HepG2 (cell line): ENCODE measurements at regions not wholly inside any gene's neighbourhood (a gene's known extent, or its start where the extent isn't known, plus 50 kb on each side); places are given as distances from the start of the nearest gene placed in this dataset.

Source experiments
- AHR ChIP-seq: IDR thresholded peaks from 2 replicates; pipeline ENCODE4 v1.6.1; 2018; ENCODE audit warnings: missing genetic modification reagents, missing compliant biosample characterization
- ARNTL ChIP-seq: sonication (generic); formaldehyde crosslinking; IDR thresholded peaks from 2 replicates; pipeline ENCODE4 v1.4.0; 2020; ENCODE audit warnings: mild to moderate bottlenecking, missing genetic modification reagents
- ATF7-NPFF ChIP-seq: sonication (generic); formaldehyde crosslinking; IDR thresholded peaks from 2 replicates; pipeline ENCODE4 v1.8.1; 2023; ENCODE audit warnings: mild to moderate bottlenecking, low read depth, missing genetic modification reagents, moderate library complexity
- CEBPB ChIP-seq: IDR thresholded peaks from 2 replicates; pipeline ENCODE4 v1.6.1; 2011; ENCODE audit warnings: low read depth, low read length, improper control_type of control experiment, borderline replicate concordance
- CEBPG ChIP-seq: IDR thresholded peaks from 2 replicates; pipeline ENCODE4 v1.6.1; 2016
- DNMT1 ChIP-seq: sonication (generic); formaldehyde crosslinking; IDR thresholded peaks from 2 replicates; pipeline ENCODE4 v1.5.1; 2020; ENCODE audit warnings: mild to moderate bottlenecking, missing genetic modification reagents
- EZH2 ChIP-seq: conservative IDR thresholded peaks from 2 replicates; pipeline ENCODE4 v1.6.1; 2012; ENCODE audit warnings: mild to moderate bottlenecking, low read depth, low read length, moderate library complexity
- GATAD2A ChIP-seq: IDR thresholded peaks from 2 replicates; pipeline ENCODE4 v1.6.1; 2016
- GTF2F1 ChIP-seq: fragments of 150-350 bp; IDR thresholded peaks from 2 replicates; pipeline ENCODE4 v1.6.1; 2014; ENCODE audit warnings: low read length
- NFKB2 ChIP-seq: sonication (generic); formaldehyde crosslinking; IDR thresholded peaks from 2 replicates; pipeline ENCODE4 v1.4.0; 2020; ENCODE audit warnings: missing genetic modification reagents, borderline replicate concordance
- NR2F6 ChIP-seq, 2 experiments: IDR thresholded peaks; 2 replicates each; pipeline ENCODE4 v1.6.1; 2016; ENCODE audit warnings: antibody characterized with exemption in 1 of 2, mild to moderate bottlenecking in 1 of 2
- PLRG1 ChIP-seq: fragments of 450-650 bp; conservative IDR thresholded peaks from 2 replicates; pipeline ENCODE4 v1.6.1; 2016
- PLSCR1 ChIP-seq: sonication (generic); formaldehyde crosslinking; IDR thresholded peaks from 2 replicates; pipeline ENCODE4 v1.5.0; 2020; ENCODE audit warnings: missing genetic modification reagents, mild to moderate bottlenecking, borderline replicate concordance
- PRDM15 ChIP-seq: sonication (generic); formaldehyde crosslinking; IDR thresholded peaks from 2 replicates; pipeline ENCODE4 v1.4.0; 2020; ENCODE audit warnings: missing genetic modification reagents
- SALL1 ChIP-seq: sonication (generic); formaldehyde crosslinking; IDR thresholded peaks from 2 replicates; pipeline ENCODE4 v1.8.0; 2022; ENCODE audit warnings: mild to moderate bottlenecking, missing genetic modification reagents
- SAP130 ChIP-seq: IDR thresholded peaks from 2 replicates; pipeline ENCODE4 v1.6.1; 2016; ENCODE audit warnings: low read depth
- SATB2 ChIP-seq: sonication (generic); formaldehyde crosslinking; IDR thresholded peaks from 2 replicates; pipeline ENCODE4 v1.5.0; 2020; ENCODE audit warnings: missing genetic modification reagents
- SOX5 ChIP-seq: IDR thresholded peaks from 2 replicates; pipeline ENCODE4 v1.6.1; 2016; ENCODE audit warnings: borderline replicate concordance
- ZBTB49 ChIP-seq: sonication (generic); formaldehyde crosslinking; IDR thresholded peaks from 2 replicates; pipeline ENCODE4 v1.4.0; 2020; ENCODE audit warnings: missing genetic modification reagents, borderline replicate concordance
- ZFYVE20 ChIP-seq: sonication (generic); formaldehyde crosslinking; IDR thresholded peaks from 2 replicates; pipeline ENCODE4 v1.8.0; 2023; ENCODE audit warnings: low read depth, mild to moderate bottlenecking, moderate library complexity, missing genetic modification reagents, borderline replicate concordance
- ZNF143 ChIP-seq: sonication (generic); formaldehyde crosslinking; IDR thresholded peaks from 2 replicates; pipeline ENCODE4 v1.4.0; 2020; ENCODE audit warnings: missing genetic modification reagents
- ZNF75D ChIP-seq: sonication (generic); formaldehyde crosslinking; IDR thresholded peaks from 2 replicates; pipeline ENCODE4 v1.8.1; 2023; ENCODE audit warnings: missing genetic modification reagents, mild to moderate bottlenecking, borderline replicate concordance
- ZNF768 ChIP-seq: sonication (generic); formaldehyde crosslinking; IDR thresholded peaks from 2 replicates; pipeline ENCODE4 v1.4.0; 2020; ENCODE audit warnings: missing genetic modification reagents
- TF ChIP-seq, protein P1 (sequence below): sonication (generic); formaldehyde crosslinking; IDR thresholded peaks from 2 replicates; pipeline ENCODE4 v1.4.0; 2020; ENCODE audit warnings: mild to moderate bottlenecking, missing genetic modification reagents

DNA sequence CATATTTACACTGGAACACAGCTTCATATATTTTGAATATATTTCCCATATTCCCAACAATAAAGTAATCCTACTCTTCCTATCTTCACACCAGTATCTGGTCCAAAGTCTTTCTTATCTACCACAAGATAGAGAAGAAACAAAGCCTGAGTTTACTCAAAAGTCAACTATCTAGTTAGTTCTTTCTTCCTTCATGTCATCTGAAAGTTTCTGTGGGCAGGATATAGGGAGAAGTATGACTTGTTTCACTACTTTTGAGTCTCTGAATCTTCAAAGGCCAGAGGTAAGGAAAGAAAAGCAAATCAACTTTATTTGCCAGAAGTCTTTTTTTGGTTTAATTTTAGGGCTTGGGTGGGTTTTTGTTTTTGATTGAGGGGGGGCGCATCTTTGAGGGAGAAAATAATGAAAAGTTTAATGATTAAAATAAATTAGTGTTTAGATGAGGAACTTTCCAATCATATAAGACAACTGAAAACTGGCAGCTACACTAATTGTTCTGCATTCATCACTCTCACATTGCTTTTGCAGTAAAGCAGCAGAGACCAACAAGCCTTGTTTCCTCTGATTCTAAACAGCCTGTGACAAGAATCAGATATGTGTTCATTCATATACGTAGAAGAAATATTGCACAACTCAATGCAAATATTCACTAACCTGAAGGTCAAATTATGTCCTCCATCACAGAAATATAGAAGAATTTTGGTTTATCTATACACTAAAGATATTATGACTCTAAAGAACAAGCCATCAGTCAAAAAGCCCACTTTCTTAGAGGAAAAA lies 421.4 kb downstream of the SHQ1 start (continued):
- TF ChIP-seq ZBTB49 (no peak), GTF2F1 (no peak), ZNF75D (CRISPR knock-in tag) (no peak), NR2F6 (IDR thresholded peaks at IDR 0.05) (no peak), NR2F6 (CRISPR knock-in tag; IDR thresholded peaks at IDR 0.05) (0 out of 2 replicates have a peak, but pooled peaks have one; percentile 10), DNMT1 (no peak), NFKB2 (no peak), CEBPB (peak; percentile 90), ATF7-NPFF (CRISPR knock-in tag) (no peak), ZNF768 (no peak), EZH2 (no peak), SALL1 (CRISPR knock-in tag) (no peak), SAP130 (CRISPR knock-in tag) (no peak), AHR (CRISPR knock-in tag) (no peak), CEBPG (peak; percentile 69), SATB2 (CRISPR knock-in tag) (no peak), SOX5 (CRISPR knock-in tag) (no peak), GATAD2A (peak; percentile 36), PLSCR1 (CRISPR knock-in tag) (no peak), ZFYVE20 (no peak), ARNTL (CRISPR knock-in tag) (no peak), PRDM15 (CRISPR knock-in tag) (no peak), ZNF143 (CRISPR knock-in tag) (no peak), PLRG1 (no peak)
- TF ChIP-seq, protein P1, sequence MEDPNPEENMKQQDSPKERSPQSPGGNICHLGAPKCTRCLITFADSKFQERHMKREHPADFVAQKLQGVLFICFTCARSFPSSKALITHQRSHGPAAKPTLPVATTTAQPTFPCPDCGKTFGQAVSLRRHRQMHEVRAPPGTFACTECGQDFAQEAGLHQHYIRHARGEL (CRISPR knock-in tag) = no peak
